GM21529 (cell line): ENCODE measurements at regions not wholly inside any gene's neighbourhood (a gene's known extent, or its start where the extent isn't known, plus 50 kb on each side); places are given as distances from the start of the nearest gene placed in this dataset.

Source experiments
- ATAC-seq: cut with Tn5 transposase; IDR thresholded peaks from one replicate; pipeline ENCODE4 v1.9.1; 2021; ENCODE audit not compliant: unreplicated experiment

- ATAC-seq: no peak
These were observed 406.2 kb downstream of the DLEU7 start for GRCh38 chr13:50437252-50437651.

- ATAC-seq: no peak
These were observed 405.1 kb downstream of the DLEU7 start for GRCh38 chr13:50438351-50438750.

- no peak for ATAC-seq
These were observed 402.4 kb downstream of the DLEU7 start for GRCh38 chr13:50441130-50441529.

GRCh38 chr13:50444726-50445125 lies 398.8 kb downstream of the DLEU7 start:
- ATAC-seq: no peak

GRCh38 chr13:50446611-50447010 lies 396.9 kb downstream of the DLEU7 start:
- ATAC-seq: no peak

GRCh38 chr13:50448535-50448998 lies 394.9 kb downstream of the DLEU7 start:
- no peak for ATAC-seq

- no peak for ATAC-seq
These were observed 394.0 kb downstream of the DLEU7 start for GRCh38 chr13:50449465-50449864.

- no peak for ATAC-seq
These were observed 393.2 kb downstream of the DLEU7 start for GRCh38 chr13:50450279-50450678.

- no peak for ATAC-seq
These were observed 391.9 kb downstream of the DLEU7 start for GRCh38 chr13:50451609-50452008.

- no peak for ATAC-seq
These were observed 391.5 kb downstream of the DLEU7 start for GRCh38 chr13:50452028-50452427.

- no peak for ATAC-seq
These were observed 390.7 kb downstream of the DLEU7 start for GRCh38 chr13:50452756-50453155.

- no peak for ATAC-seq
These were observed 390.3 kb downstream of the DLEU7 start for GRCh38 chr13:50453188-50453587.

GRCh38 chr13:50456111-50456510 lies 387.4 kb downstream of the DLEU7 start:
- ATAC-seq: no peak

- no peak for ATAC-seq
These were observed 385.8 kb downstream of the DLEU7 start for GRCh38 chr13:50457415-50458393.

- no peak for ATAC-seq
These were observed 384.4 kb downstream of the DLEU7 start for GRCh38 chr13:50459046-50459445.

GRCh38 chr13:50459658-50460057 lies 383.8 kb downstream of the DLEU7 start:
- no peak for ATAC-seq

- ATAC-seq: no peak
These were observed 383.1 kb downstream of the DLEU7 start for GRCh38 chr13:50460358-50460757.

- ATAC-seq: no peak
These were observed 382.3 kb downstream of the DLEU7 start for GRCh38 chr13:50461189-50461588.

- no peak for ATAC-seq
These were observed 379.8 kb downstream of the DLEU7 start for GRCh38 chr13:50463719-50464118.

- no peak for ATAC-seq
These were observed 378.9 kb downstream of the DLEU7 start for GRCh38 chr13:50464349-50465251.

GRCh38 chr13:50466456-50466855 lies 377.0 kb downstream of the DLEU7 start:
- ATAC-seq: no peak
